Activated gamma-delta T cell treated with Interleukin-2 at 50 U/mL for 16 hours (primary cell): ENCODE measurements at regions not wholly inside any gene's neighbourhood (a gene's known extent, or its start where the extent isn't known, plus 50 kb on each side); places are given as distances from the start of the nearest gene placed in this dataset.

Experiments used
- DNase-seq: peaks from one replicate; pipeline ENCODE4 v3.0.0-alpha.2; 2020

DNA sequence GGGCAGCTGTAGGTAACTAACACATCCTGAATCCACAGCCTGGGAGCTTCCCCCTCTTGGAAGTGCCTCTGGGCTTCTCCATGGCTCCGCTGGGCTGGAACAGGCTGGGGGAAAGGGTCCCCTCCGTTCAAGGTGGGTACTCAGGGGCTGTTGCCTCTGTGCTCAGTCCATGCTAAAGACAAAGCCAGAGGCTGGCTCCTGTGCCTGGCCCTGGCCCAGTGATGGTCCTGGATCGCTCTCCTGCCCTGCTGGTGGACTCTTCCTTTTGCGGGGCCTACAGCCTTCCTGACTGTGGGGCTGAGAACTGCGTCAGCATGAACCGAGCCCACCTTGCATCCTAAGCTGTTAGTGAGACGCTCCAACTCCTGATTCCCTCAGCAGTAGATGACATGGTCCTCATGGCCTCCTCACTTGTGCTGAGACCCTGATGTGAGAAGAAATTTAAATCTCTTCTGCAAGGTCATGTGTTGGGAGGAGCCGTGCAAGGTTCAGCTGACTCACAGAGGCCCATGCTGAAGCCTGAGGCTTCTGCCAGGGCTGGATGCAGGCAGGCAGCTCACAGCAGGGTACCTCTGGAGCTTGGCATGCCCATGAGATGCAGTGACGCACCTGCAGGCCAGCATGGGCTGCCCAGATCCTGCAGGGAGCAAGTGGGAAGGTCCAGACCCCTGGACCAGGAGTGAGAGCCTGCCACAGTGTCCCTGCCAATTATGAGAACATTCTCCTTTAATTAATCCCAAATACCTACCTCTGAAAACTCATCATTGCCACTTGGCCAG is 1285.5 kb downstream of the TBC1D22A start:
- no peak for DNase-seq

DNA sequence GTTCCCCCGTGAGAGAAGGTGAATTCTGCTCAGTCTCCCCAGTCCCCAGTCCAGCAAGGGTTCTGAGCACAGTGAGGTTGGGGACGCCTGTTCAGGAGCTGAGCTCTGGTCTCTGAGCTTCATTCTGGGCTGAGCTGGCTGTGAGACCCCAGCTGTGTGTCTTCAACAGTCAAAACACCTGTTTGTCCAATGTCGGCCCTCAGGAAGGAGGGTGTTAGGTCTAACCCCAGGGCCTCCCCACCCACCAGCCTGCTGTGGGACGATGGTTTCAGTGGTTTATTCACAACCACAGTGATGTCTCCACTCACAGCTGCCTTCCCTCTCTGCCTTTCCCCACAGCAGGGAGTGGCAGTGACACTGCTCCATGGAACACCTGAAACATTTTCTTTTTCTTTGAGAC is 1282.9 kb downstream of the TBC1D22A start:
- no peak for DNase-seq

DNA sequence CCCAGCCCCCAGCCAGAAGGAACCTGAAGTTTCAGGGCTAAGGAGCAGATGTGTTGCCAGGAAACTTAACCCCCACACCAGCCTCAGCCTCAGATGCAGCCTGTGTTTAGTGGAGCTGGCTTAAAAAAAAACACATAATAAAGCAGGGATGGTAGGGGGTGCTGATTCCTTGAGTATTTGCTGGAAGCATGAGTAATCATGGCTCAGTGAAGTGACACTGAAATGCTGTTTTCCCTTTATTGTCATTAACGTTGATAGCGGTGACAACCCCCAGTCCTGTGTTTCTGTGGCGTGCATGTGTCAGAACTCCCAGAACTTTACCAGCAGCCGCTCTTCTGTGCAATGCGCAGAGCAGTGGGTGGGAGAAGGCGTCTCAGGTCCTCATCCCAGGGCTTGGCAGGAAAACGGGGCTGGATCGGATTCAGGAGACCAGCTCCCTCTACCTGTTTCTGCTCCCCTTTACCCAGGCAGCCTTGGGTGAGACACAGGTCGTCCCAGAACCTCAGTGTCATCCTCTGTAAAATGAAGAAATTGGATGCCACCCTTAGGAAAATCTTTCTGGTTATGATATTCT is 1282.1 kb downstream of the TBC1D22A start:
- DNase-seq, result no peak

DNA sequence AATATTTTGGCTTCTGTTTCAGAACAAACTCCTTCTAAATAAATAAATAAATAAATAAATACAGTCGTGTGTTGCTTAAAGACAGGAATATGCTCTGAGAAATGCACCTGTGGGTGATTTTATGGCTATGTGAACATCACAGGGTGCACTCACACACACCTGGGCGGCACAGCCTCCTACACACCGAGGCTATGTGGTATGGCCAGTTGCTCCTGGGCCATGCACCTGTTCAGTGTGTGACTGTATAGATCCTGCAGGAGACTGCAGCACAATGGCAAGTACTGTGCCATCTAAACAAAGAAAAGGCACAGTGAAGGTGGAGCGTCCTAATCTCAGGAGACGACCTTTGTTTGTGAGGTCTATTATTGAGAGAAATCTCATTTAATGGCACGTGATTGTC is 1281.1 kb downstream of the TBC1D22A start:
- no peak for DNase-seq

DNA sequence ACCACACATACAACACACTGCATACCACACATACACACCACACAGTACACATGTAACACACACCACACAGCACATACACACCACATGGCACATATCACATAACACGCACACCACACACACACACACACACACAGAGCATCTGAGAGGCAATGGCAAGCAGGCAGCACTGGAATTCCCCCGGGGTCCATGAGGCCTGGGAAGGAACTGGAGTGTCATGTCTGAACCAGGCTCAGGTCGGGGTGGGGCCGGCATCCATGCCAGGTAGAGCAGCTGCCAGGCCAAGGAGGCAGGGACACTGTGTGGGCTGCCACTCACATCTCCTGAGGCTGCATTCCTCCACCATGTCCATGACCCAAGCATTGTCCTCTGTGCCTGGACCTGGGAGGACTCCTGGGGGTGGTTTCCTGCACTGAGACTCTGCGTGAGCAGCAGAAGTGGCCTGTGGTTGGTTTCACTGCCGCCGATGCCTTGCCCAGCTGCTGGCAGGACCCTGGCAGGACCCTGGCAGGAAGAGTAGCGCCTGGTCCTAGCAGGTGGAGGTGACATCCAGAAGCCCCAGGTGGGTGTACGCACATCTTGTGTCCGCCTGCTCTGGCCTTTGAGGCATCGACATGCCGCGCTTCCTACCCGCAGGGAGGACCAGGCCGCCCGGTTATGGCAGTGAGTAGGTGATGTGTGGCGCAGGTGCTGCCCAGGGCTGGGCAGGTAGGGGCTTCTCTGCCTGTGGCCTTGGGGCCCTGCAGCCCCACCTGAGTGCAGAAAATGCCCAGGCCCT is 1280.4 kb downstream of the TBC1D22A start:
- DNase-seq, result no peak

DNA sequence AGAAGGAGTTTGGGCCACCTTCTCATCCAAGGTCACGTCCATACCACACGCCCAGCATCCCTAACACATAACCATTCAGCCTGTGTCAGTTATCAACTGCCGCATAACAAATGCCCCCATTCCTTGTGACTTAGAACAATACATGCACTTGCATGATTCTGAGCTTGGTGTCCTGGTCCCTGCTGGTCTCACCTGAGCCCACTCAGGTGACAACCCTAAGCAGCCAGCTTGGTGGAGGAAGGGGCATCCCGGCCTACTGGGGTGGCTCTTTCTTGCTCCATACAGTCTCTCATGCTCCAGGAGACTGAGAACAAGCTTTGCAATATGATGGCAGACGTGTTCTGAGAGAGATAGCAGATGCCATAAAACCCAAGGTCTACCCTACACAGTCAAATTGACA is 1276.9 kb downstream of the TBC1D22A start:
- DNase-seq, result no peak

DNA sequence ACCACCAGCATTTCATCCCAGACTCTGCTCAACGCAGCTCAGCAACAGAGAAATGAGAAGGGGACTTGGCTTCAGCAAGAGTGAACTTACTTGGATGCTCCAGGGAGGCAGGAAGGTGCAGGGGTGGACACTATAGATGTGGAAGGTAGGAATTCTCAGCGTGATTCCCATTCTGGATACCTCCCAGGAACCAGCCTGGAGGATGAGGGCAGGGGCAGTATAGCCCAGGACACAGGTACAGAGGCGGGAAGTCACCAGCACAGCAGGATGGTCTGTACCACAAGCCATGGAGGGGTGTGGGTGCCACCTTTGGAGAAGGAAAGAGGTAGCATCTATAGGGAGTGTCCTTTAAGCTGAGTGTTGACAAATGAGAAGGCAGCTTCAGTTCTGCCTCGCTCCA is 1275.2 kb downstream of the TBC1D22A start:
- no peak for DNase-seq

DNA sequence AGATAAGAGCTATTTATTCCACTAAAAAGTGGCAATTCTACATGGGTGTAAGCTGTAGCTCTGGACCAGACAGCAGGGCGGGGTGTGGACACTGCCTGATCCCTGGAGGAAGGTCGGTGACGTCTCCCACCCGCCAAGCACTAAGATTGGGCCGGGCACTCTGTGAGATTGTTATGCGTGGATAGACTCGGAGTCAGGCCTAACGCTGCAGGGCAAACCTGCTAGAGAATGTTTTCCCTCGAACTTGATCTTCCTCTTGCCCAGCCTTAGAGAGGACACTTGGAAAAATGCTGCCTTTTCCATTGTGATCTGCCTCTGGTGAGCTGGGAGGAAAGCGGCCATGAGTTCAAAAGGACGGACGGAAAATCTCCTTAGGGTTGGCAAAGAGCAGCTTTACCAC is 1273.4 kb downstream of the TBC1D22A start:
- no peak for DNase-seq

DNA sequence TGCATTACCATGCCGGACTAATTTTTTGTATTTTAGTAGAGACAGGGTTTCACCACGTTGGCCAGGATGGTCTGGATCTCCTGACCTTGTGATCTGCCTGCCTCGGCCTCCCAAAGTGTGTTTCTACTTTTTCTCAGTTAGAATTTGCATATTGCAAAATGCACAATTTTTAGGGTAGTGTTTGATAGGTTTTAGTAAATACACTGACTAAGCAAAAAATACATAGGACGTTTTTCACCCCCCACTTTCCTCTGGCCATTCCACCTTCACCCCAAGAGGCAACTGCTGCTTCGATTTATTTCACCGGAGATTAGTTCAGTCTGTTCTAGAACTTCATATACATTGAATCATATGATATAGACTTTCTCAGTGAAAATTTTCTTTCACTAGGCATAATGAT is 1269.1 kb downstream of the TBC1D22A start:
- DNase-seq, result no peak

DNA sequence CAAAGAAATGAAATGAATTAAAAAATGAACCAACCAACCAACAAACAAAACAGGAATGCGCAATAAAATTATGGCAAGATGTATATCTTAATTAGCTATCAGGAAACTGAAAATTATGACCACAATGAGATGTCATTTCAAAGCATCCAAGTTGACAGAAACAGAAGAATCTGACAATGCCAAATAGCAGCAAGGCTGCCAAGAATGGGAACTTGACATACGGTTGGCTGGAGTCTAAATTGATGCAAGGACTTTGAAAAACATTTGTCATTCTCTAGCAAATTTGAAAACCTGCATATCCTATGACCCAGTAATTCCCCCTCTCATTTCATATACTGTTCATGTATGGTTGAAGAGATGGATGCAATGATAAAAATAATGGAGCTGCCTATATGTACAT is 1262.6 kb downstream of the TBC1D22A start:
- DNase-seq, result no peak

DNA sequence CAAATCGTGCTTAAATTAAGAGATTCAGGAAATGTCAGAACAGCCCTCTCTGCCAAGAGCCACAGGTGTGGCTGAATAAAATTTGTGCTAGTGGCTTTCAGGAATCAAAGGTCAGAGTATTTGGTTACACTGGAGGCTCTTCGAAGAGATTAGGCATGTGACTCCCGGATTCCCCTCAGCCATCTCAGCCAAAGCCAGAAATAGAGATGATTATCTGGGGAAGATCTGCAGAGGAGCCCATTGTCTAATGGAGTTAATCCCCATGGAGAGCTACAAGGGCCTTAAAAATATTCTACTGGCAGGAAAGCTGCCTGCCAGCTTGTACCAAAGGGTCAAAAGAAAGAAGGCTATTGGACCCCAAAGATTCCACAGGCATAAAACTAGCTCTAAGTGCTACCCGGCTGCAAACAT is 1259.5 kb downstream of the TBC1D22A start:
- no peak for DNase-seq

DNA sequence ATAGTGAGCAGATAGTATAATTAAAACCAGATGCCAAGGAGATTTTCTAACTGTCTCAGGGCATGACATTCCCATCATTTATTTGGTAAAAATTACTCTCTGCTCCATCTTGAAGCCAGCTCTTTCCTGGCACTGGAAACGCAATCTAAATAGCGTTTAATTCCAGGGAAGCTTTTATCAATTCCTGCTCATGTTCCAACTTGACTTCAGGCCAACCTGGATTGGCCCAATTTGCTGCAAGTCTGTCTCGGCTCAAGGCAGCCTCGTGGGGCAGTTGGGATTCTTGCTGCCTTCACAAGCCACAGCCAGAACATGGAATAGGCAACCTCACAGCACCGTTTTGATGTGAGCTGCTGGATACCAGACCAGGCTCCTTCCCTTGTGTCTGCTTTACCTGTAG is 1255.9 kb downstream of the TBC1D22A start:
- no peak for DNase-seq

DNA sequence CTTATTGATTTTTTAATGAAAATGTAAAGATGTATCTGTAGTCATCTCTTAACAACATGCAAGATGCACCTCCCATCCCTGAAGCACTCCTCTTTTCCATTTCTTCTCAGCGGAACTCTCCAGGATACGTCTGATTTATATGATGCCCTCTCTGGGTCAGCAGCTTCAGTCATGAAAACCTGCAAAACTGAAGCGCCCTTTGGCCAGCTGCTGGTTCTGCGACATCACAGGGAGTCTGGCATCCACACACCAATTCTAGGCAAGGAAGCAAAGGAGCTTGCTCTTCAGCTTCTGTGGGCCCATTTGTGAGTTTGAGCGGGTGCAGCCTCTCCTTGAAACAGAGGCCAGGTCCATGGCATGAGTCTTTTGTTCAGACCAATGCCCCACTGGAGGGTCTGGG is 1253.3 kb downstream of the TBC1D22A start:
- no peak for DNase-seq

DNA sequence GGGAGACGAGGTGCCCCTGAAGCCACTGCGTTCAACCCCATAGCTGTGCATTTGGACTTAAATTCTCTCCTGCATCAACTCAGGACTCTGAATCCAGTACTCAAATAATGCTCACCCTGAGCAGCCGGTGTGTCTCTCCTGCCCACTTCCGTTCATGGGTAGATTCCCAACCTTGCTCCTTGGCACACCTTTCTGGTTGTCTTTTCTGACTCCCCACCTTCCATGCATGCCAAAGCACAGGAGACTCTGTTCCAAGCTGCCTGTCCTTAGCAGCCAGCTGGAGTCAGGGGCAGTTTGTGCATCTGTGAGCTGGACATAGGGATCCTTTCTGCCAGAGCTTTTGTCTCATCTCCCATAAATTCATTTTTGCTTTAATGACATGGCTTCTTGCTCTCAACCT is 1242.5 kb downstream of the TBC1D22A start:
- no peak for DNase-seq

DNA sequence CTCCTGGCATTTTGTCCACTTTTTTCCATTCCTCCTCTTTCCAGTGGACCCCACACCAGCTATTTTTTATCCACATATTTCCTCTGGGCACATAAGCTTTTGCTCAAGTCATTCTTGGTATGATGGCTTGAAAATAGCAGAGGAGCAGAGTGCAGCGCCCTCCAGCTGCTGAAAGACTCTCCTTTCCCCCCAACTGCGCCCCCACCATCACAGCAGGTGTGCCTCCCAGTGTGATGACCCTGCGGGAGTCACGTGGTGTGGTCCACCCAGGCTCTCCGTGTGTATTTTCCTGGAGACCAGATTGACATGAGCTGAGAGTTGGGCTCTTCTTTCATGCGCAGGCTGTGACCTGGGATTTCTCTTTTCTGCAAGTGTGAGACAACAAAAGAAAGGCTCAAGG is 1241.6 kb downstream of the TBC1D22A start:
- DNase-seq, result no peak

DNA sequence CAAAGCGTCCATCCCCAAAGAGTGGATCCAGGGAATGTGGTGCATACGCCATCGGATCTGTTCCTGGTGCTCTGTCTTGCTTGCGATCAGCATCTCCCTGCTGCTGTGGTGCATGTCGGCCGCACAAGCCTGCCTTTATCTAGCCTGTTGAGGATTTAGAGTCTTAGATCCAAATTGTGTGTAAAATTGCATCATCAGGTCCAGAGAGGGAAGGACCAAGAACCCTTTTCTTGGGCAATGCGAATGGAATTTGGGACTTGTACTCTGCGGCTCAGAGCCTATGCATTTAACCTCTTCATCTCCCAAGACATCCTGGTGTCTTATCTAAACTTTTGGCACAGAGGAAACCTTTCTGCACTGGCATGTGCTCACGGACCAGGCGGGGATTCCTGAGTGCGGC is 1238.7 kb downstream of the TBC1D22A start:
- DNase-seq, result no peak

DNA sequence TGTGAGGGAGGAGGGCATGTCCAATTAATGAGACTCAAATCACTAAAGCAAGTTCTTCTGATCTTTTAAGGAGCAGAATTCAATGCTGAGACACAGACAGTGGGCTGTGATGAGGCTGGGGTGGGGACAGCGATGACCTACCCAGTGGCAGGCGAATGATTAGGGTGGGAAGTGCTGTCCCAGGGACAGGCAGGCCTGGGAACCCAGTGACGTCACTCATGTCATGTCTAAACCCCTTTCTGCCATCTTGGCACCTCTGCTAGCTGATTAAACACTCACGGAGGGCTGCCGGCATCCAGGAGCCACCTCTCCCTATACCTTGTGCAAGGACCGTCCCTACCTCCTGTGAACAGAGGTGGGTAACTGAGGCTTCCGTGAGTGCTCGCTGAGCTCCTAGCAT is 1235.2 kb downstream of the TBC1D22A start:
- no peak for DNase-seq

DNA sequence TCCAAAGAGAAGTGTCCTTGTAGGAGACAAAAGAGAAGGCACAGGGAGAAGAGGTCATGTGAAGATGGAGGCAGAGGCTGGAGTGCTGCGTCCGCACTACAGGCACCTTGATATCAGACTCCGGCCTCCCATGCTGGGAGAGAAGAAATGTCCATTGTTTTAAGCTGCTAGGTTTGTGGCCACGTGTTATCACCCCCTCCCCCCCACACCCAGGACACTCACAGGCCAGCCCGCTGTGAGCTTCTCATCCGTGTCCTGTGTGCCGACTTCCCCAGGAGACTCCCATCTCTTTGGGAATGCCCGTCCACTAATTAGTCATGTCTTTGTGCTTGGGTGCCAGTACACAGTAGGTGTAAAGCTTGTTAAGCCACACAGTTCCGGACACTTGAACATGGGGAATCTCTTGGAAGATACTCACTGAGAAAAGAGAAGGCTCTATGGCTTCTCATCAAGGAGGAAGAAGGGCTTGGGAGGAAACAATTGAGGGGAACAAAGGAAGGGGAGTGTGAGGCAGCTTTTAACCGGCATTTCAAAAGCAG is 1234.7 kb downstream of the TBC1D22A start:
- DNase-seq, result no peak

DNA sequence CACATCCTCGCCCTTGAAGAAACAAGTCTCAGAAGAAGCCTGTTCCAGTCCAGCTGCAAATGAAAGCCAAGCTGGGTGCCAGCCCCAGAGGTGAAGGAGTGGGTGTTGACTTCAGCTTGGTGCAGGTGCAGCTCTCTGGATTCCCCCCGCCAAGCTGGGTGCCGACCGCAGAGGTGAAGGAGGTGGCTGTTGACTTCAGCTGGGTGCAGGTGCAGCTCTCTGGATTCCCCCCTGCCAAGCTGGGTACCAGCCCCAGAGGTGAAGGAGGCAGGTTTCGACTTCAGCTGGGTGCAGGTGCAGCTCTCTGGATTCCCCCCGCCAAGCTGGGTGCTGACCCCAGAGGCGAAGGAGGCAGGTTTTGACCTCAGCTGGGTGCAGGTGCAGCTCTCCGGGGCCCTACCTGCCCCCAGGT is 1234.0 kb downstream of the TBC1D22A start:
- no peak for DNase-seq

DNA sequence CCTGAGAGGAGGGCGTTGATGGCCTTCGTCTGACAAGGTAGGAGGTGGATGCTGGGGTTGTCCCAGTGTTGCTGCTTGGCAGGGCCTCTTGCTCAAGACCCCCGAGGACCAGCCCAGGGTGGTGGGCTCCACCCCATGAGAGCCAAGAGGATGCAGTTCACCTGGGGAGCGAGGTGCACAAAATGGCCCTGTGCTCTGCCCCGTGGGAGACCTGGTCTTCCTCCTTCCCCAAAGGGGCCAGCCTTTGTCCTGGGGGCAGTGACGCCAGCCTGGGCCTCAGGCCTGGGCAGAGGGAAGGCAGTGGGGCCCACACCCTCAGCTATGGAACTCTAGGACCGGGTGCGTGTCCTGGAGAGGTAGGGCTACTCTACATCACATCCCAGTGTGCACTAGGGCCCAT is 1233.3 kb downstream of the TBC1D22A start:
- DNase-seq, result no peak

DNA sequence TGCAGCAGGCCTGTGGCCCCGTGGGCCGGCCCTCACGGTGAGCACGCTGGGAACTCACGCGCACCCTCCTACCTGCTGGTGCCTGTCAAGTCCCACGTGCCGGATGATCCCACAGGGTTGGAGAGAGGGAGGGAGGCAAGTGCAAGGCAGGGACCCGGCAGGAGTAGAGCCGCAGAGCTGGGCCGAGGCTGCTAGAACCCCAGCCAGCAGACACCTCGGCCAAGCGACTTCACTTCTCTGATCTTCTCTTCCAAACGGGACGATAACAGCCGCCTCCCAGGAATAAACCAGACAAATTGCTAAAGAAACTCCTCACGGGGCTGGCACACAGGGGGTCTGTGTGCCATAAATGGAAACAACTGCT is 1232.8 kb downstream of the TBC1D22A start:
- DNase-seq, result no peak

DNA sequence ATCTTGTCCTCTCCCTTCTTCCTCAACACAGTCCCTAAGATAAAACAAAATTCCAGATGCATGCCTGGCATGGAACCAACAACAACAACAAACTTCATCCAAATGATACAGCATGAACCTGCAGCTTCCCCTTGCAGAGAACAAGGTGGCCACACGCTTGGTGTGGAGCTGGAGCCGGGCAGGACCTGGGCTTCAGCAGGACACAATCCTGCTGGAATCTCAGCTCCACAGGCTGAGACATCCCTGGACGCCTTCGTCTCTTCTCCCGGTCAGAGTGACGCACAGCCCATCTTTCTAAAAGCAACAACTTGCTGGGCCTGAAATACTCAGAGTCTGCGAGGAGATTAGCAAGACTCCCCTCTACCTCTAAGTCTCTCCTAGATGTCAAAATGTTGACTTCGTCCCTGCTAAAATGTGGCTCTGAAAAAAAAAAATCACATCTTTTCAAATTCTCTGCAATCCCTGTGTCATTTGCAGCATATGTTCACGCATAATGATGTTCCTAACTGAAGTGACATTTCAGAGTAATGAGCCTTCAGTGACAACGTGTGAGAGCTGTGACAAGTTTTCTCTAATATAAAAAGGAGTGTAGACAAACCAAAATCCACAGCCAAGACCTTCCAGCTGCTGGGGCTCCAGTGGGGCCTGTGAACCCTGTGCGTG is 1232.3 kb downstream of the TBC1D22A start:
- DNase-seq, result no peak

DNA sequence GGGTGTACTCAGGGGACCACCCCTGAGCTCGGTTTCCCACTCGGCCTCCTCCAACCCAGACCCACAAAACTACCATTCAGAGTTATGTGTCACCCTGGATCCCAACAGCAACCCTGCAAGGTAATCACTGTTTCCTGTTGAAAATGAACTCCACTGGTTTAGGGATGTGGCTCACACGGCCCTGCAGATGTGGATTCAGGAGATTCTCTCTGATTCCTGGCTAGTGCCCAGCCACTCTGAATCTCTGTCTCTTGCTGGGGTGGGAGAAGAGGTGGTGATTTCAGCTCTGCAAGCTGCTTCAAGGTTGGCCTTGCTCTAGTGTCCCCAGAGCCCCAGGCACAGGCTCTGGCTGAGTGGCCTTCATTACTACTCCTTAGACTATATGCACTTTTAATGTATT is 1231.6 kb downstream of the TBC1D22A start:
- DNase-seq, result no peak

DNA sequence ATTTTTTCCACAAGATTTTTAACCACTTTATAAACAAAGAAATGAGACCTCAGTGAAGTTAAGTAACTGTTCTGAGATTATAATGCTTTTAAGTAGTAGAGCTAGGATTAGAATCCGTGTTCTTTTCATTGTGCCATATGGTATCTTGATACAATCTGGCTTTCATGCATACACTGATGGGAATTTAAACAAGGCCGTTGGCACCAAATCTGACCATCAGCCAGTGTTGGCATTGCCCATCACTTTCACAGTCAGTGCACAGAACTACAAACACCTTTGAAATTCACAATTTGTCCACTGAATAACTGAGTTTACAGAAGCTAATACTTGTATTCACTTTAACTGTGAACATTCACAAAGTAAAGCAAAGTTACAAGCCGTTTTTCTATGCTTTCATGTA is 1228.0 kb downstream of the TBC1D22A start:
- no peak for DNase-seq
